HUES48 (cell line): ENCODE measurements at regions not wholly inside any gene's neighbourhood (a gene's known extent, or its start where the extent isn't known, plus 50 kb on each side); places are given as distances from the start of the nearest gene placed in this dataset.

ENCODE experiments used
- H3K27ac ChIP-seq: one replicate; pipeline ENCODE4 v1.7.0; 2013; ENCODE audit warnings: low read depth, low read length, inconsistent platforms
- H3K27me3 ChIP-seq: 2 replicates; pipeline ENCODE4 v1.6.1; 2013; ENCODE audit warnings: mild to moderate bottlenecking, low read length; ENCODE audit not compliant: control insufficient read depth, insufficient read depth
- H3K36me3 ChIP-seq: 2 replicates; pipeline ENCODE4 v1.6.1; 2013; ENCODE audit warnings: low read length; ENCODE audit not compliant: control insufficient read depth, insufficient read depth
- H3K4me1 ChIP-seq: 2 replicates; pipeline ENCODE4 v1.6.1; 2013; ENCODE audit warnings: mild to moderate bottlenecking, low read length; ENCODE audit not compliant: control insufficient read depth, insufficient read depth
- H3K4me3 ChIP-seq: 2 replicates; pipeline ENCODE4 v1.5.1; 2013; ENCODE audit warnings: mild to moderate bottlenecking, low read depth, low read length
- H3K9ac ChIP-seq: 2 replicates; pipeline ENCODE4 v1.6.1; 2013; ENCODE audit warnings: mild to moderate bottlenecking, low read depth, low read length, moderate library complexity
- H3K9me3 ChIP-seq: 2 replicates; pipeline ENCODE4 v1.6.1; 2013; ENCODE audit warnings: low read length; ENCODE audit not compliant: control insufficient read depth, insufficient read depth

DNA sequence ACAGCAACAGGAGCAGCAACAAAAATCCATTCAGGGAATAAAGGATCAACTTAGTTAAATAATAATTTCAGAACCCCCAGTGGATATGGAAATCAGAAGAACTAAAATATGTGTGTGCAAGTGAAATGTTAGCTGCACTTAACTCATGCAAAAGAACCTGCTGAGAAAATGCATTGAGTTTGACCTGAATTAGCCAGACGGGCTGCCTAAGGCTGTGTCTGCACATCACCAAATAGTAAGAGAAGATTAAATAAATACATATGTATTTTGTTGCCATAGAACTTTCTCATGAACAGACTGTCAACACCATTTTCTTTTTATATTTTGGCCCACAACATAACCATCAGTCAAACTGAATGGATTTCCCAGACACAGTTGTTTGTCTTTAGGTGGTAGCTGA, 262.0 kb upstream of the PIK3C3 start:
- no peak overlapping the region for H3K9ac ChIP-seq
- no peak overlapping the region for H3K27ac ChIP-seq
- no peaks in the 10 kb centered on the region for H3K36me3 ChIP-seq
- no peaks in the 10 kb centered on the region for H3K27me3 ChIP-seq
- no peak overlapping the region for H3K4me3 ChIP-seq
- H3K9me3 ChIP-seq, result no peaks in the 10 kb centered on the region
- H3K4me1 ChIP-seq, result peaks cover 8% of the 10 kb centered on the region; the same call in 1 of the 2 replicates

DNA sequence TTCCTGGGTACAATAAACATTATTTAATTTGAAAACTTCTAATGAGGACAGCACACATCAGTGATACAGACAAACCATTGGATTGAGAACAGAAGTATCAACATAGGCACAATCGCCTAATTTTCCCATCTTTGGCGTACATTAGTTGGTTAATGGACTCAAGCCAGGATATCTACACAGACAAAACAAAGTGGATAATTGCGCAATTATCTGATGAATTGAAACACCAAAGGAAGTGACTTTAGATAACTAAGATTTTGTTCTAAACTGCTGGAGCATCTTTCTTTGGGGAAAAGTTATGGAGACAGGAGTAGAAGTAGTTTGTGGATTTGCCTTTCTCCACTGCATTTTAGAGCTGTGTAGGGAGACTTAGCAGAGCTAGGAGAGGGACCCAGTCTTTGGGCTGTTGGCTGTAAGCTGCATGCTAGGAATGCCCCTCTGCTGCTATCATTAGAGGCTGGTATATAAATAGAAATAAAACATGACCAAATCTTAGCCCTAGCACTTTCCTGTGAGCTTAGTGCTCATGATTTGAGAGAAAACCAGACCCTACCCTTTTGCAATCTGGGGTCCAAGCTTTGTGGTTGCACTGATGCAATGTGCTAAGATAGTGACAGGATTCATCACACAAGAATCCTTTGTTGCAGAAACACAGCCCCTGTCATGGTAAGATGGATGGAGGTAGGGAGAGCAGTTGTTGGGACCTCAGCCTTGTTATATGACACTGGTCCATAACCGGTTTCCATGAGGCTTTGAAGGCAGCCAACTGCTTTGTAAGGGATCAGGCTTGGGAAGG, 264.5 kb upstream of the PIK3C3 start:
- Histone ChIP-seq H3K9me3 (no peaks in the 10 kb centered on the region), H3K27ac (no peak overlapping the region), H3K4me1 (peaks cover 8% of the 10 kb centered on the region; the same call in 1 of the 2 replicates), H3K9ac (no peak overlapping the region), H3K27me3 (no peaks in the 10 kb centered on the region), H3K36me3 (no peaks in the 10 kb centered on the region), H3K4me3 (no peak overlapping the region)

DNA sequence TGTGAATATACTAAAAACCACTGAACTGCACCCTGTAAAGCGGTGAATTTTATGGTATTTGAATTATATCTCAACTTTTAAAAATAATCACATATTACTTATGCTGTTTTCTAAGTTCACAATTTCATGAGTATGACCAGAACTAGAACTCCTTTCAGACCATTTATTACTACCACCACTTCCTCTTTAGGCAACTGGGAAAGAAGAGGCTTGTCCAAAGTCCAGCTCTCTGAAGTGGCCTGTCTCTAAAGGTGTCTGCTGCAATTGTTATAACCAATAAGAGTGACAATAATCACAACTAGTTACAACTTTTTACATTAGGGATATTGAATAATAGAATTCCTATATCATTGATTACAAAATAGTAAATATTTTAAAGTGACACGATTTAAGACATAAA, 267.9 kb upstream of the PIK3C3 start:
- no peaks in the 10 kb centered on the region for H3K9me3 ChIP-seq
- H3K4me1 ChIP-seq, result no peaks in the 10 kb centered on the region
- H3K4me3 ChIP-seq, result no peak overlapping the region
- no peaks in the 10 kb centered on the region for H3K27me3 ChIP-seq
- H3K36me3 ChIP-seq, result no peaks in the 10 kb centered on the region
- H3K9ac ChIP-seq, result no peak overlapping the region
- H3K27ac ChIP-seq, result no peak overlapping the region

DNA sequence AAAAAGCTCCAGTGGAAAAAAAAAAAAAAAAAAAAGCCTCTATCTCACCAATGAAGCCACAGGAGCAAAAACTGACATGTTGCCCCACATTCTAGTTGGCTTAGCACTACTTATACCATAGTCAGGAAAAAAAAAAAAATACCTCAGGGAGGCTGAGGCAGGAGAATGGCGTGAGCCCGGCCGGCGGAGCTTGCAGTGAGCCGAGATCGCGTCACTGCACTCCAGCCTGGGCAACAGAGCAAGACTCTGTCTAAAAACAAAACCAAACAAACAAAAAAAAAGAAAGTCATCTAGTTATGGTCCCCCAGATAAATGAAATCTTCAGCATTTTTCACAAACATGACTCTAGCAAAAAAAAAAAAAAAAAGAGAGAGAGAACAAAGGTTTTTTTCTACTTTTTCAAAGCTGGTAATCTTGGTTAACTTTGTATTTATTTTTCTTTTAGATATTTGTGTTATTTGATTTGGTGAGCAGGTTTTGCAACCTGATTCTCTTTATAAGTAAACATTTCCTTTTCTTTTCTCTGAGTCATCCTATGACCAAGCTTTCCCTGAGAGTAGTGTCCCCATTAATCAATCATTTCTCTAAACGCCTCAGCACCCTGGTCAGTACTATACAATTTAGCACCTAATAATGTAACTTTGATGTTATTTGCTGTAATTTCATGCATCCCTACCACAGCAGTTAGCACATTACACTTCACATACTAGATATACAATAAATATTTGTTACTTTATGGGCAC, 273.7 kb upstream of the PIK3C3 start:
- H3K27me3 ChIP-seq, result no peaks in the 10 kb centered on the region
- no peaks in the 10 kb centered on the region for H3K9me3 ChIP-seq
- H3K4me3 ChIP-seq, result no peak overlapping the region
- no peaks in the 10 kb centered on the region for H3K36me3 ChIP-seq
- H3K4me1 ChIP-seq, result no peaks in the 10 kb centered on the region
- no peak overlapping the region for H3K27ac ChIP-seq
- H3K9ac ChIP-seq, result no peak overlapping the region

DNA sequence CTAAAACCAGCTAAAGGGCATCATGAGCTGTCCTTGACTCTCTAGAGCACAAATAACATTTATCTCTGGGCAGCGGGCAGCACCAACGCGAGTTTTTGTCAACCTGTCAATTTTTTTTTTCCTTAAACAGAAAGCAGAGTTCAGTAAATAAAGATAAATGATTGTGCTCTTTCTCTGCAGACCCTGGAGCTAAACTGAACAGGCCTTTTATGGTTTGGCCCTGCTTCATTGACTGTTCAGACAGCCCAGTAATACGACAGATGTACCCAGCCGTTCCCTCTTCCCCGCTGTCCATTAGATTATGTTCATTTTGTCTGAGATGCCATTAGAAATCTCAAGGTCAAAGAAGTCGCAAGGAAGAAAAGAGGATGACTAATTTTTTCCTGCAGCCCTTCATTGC, 280.5 kb upstream of the PIK3C3 start:
- H3K4me3 ChIP-seq, result no peak overlapping the region
- H3K9ac ChIP-seq, result no peak overlapping the region
- H3K36me3 ChIP-seq, result no peaks in the 10 kb centered on the region
- H3K27me3 ChIP-seq, result no peaks in the 10 kb centered on the region
- H3K4me1 ChIP-seq, result no peaks in the 10 kb centered on the region
- H3K9me3 ChIP-seq, result no peaks in the 10 kb centered on the region
- no peak overlapping the region for H3K27ac ChIP-seq

DNA sequence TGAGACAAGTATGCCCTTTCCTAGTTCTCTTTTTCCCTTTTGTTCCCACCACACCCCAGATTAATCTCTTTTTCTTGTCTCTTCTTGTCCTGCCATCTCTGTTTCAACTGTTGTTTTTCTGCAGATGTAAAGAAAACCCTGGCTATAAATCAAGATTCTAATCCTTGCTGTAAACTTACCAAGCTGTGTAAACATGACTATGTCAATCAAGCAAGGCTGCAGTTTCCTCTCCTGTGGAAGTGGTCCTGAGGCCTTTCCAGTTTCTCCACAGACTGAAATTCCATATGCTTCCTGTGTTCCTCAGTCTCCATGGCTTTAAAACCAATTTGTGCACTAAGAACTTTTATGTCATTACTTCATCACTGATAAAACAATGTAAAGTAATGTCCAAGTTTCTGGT, 288.8 kb upstream of the PIK3C3 start:
- Histone ChIP-seq H3K9me3 (no peaks in the 10 kb centered on the region), H3K27ac (no peak overlapping the region), H3K9ac (no peak overlapping the region), H3K27me3 (no peaks in the 10 kb centered on the region), H3K4me3 (no peak overlapping the region), H3K36me3 (no peaks in the 10 kb centered on the region), H3K4me1 (no peaks in the 10 kb centered on the region)

DNA sequence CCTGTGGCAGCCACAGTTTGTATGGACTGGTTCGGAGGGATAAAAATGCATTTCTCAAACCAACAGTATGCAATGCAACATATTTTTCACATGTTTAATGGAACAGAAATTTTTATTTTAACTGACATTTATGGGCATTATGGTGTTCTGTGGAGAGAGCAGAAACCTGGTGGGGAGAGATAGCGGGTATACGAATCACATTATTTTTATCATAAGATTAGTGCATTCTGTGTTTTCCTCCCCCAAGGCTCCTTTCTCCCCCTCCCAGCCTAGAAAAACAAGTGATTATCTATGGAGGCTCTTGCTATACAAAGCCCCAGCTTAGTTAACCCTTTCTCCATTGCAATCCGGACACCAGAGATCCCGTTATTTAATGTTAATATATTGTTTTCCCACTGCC, 289.8 kb upstream of the PIK3C3 start:
- H3K4me3 ChIP-seq, result no peak overlapping the region
- H3K36me3 ChIP-seq, result no peaks in the 10 kb centered on the region
- H3K9ac ChIP-seq, result no peak overlapping the region
- no peaks in the 10 kb centered on the region for H3K27me3 ChIP-seq
- H3K9me3 ChIP-seq, result no peaks in the 10 kb centered on the region
- H3K4me1 ChIP-seq, result no peaks in the 10 kb centered on the region
- H3K27ac ChIP-seq, result no peak overlapping the region

DNA sequence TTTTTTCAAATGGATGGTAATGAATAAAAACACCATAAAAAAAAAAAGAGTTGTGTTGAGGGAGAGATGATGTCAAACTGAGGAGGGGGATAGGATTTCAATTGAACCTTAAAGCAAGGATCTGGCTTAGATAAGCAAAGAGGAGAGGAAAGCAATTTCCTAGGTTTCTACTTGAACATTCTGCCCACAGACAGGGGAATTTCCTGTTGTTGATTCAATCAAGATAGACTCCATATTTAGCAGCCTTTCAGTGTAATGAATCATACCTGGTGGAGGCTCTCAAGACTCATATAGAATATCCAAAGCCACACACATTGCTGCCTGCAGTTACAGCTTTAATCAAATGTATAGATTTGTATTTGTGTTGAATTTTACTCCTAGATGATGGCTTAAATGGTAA, 294.4 kb upstream of the PIK3C3 start:
- Histone ChIP-seq H3K36me3 (no peaks in the 10 kb centered on the region), H3K27ac (no peak overlapping the region), H3K9ac (no peak overlapping the region), H3K27me3 (no peaks in the 10 kb centered on the region), H3K4me3 (no peak overlapping the region), H3K9me3 (no peaks in the 10 kb centered on the region), H3K4me1 (no peaks in the 10 kb centered on the region)

DNA sequence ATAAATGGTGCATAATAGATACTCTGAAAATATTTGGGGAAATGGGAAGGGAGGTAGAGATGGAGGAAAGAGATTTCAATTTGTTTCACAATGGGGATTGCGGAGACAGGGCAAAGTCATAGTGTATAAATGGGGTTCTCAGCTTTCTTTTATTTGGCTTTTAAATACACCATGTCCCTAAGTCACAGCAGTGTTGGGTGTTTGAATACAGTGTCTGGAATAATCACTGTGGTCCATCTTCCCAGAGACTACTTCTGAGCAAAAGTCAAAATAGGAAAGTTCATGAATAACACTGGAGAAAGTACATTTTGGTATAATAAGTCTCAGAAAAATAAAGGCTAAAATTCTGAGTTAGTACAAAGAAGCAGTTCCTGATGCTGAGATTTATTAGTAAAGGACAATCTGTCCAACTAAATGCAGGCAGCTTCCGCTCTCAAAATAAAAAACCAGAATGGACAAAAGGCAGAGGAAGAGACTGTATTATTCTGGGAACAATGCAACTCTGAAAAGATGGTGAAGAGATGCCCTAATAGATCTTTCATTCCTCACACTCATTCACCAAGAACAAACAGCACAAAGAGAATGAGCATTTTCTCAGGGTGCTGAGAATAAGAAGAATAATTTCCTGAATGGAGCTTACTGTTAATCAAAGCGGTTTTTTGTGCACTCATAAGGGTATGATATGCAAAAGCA, 295.4 kb upstream of the PIK3C3 start:
- Histone ChIP-seq H3K4me3 (no peak overlapping the region), H3K9me3 (no peaks in the 10 kb centered on the region), H3K27me3 (no peaks in the 10 kb centered on the region), H3K27ac (no peak overlapping the region), H3K4me1 (no peaks in the 10 kb centered on the region), H3K36me3 (no peaks in the 10 kb centered on the region), H3K9ac (no peak overlapping the region)

DNA sequence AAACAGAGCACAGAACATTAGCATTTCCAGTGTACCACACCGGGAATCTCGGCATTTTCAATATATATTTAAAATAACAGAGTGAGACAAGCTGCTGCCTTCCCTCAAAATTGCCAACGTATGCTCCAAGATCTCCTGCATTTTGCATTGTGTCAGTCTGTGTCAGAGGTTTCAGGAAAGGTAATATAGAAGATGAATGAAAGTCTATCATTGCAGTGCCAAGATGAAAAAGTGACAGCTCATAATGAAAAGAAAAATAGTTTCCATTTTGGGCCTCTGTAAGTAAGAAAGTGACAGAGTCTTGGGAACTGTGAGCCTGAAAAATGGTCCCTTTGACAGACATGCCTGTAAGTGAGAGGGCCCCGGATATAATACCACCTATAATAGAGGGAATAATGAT, 297.8 kb upstream of the PIK3C3 start:
- Histone ChIP-seq H3K27me3 (no peaks in the 10 kb centered on the region), H3K36me3 (no peaks in the 10 kb centered on the region), H3K4me3 (no peak overlapping the region), H3K9ac (no peak overlapping the region), H3K9me3 (no peaks in the 10 kb centered on the region), H3K4me1 (no peaks in the 10 kb centered on the region), H3K27ac (no peak overlapping the region)

DNA sequence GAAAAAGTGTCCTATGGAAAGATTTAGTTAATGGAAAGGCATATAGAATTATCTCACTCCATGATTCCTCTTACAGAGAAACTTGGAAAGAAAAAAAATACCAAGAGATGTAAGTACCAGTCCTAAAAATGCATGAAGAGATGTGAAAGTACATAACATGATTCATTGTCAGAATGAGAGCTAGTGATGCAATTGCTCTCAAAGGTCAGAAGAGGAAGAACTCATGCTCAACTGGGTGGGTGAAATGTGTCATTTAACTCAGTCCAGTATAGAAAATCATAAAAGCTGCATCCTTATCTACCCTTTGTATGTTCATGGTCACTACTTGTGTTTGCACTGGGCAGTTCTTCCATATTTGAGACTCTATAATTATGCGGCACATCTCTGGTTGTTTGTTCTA, 300.0 kb upstream of the PIK3C3 start:
- Histone ChIP-seq H3K27ac (no peak overlapping the region), H3K4me3 (no peak overlapping the region), H3K36me3 (no peaks in the 10 kb centered on the region), H3K27me3 (no peaks in the 10 kb centered on the region), H3K4me1 (no peaks in the 10 kb centered on the region), H3K9me3 (no peaks in the 10 kb centered on the region), H3K9ac (no peak overlapping the region)
